Erythroblast (primary cell): ENCODE measurements at regions not wholly inside any gene's neighbourhood (a gene's known extent, or its start where the extent isn't known, plus 50 kb on each side); places are given as distances from the start of the nearest gene placed in this dataset.

Source experiments
- GATA1 ChIP-seq: IDR thresholded peaks from 2 replicates; pipeline ENCODE4 v1.6.1; 2011; ENCODE audit warnings: low read depth, mild to moderate bottlenecking, control low read depth, low read length, moderate library complexity
- POLR2A ChIP-seq: IDR thresholded peaks from 2 replicates; pipeline ENCODE4 v1.6.1; 2011; ENCODE audit warnings: mild to moderate bottlenecking, low read length

DNA sequence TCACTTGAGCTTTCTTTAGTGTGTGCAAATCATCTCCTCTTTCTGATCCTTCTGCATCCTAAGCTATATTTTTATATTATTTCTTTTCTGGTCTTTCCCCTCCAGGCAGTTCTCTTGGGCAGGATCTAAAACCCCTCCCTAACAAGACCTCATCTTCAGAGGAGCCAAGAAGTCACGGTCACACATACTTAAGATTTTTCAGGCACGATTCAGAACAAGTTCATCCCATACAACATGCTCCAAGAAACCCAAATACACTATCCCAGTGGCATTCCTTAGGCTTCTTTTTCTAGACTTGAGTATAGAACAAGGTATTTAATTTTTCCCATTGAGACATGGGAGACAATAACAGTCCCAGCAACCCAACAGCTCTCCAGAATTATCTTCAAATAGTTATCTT is 1251.5 kb downstream of the DNAJB9 start:
- TF ChIP-seq POLR2A = no peak
- no peak for TF ChIP-seq GATA1
